OCI-LY3 (cell line): ENCODE measurements at regions not wholly inside any gene's neighbourhood (a gene's known extent, or its start where the extent isn't known, plus 50 kb on each side); places are given as distances from the start of the nearest gene placed in this dataset.

Experiments used
- H2AFZ ChIP-seq: fragments of 200-600, 300-600 bp; shearing (Covaris generic); 2 replicates; pipeline ENCODE4 v1.6.0; 2014; ENCODE audit warnings: antibody characterized with exemption, low read depth, low read length
- H3K27ac ChIP-seq: fragments of 200-600, 300-600 bp; sonication (generic); 2 replicates; pipeline ENCODE4 v1.5.1; 2014; ENCODE audit warnings: mild to moderate bottlenecking, low read length, moderate library complexity, mixed read lengths
- H3K27me3 ChIP-seq: fragments of 200-600, 300-600 bp; sonication (generic); 2 replicates; pipeline ENCODE4 v1.6.1; 2014; ENCODE audit warnings: low read depth, low read length, mixed read lengths
- H3K36me3 ChIP-seq: fragments of 200-600, 300-600 bp; sonication (generic); replicated peaks from 2 replicates; pipeline ENCODE3; 2014; ENCODE audit warnings: low read depth, low read length, mixed read lengths
- H3K4me1 ChIP-seq: fragments of 300-600, 200-600 bp; sonication (generic); 2 replicates; pipeline ENCODE4 v1.6.1; 2014; ENCODE audit warnings: low read length, mixed read lengths
- H3K4me2 ChIP-seq: fragments of 200-600, 300-600 bp; sonication (generic); 2 replicates; pipeline ENCODE4 v1.6.1; 2014; ENCODE audit warnings: low read length, mixed read lengths
- H3K4me3 ChIP-seq: fragments of 300-600, 200-600 bp; sonication (generic); 2 replicates; pipeline ENCODE4 v1.5.1; 2014; ENCODE audit warnings: antibody characterized with exemption, mild to moderate bottlenecking, low read length, moderate library complexity
- H3K79me2 ChIP-seq: fragments of 300-600, 200-600 bp; shearing (Covaris generic); 2 replicates; pipeline ENCODE4 v1.6.1; 2014; ENCODE audit warnings: mild to moderate bottlenecking, low read length, mixed read lengths
- H3K9ac ChIP-seq: fragments of 300-600, 200-600 bp; shearing (Covaris generic); 2 replicates; pipeline ENCODE4 v1.6.0; 2014; ENCODE audit warnings: mild to moderate bottlenecking, low read length, moderate library complexity
- H3K9me3 ChIP-seq: fragments of 200-600, 300-600 bp; shearing (Covaris generic); 2 replicates; pipeline ENCODE4 v1.6.1; 2014; ENCODE audit warnings: low read length, mixed read lengths; ENCODE audit not compliant: insufficient read depth
- H4K20me1 ChIP-seq: fragments of 200-600, 300-600 bp; sonication (generic); 2 replicates; pipeline ENCODE4 v1.6.1; 2016; ENCODE audit warnings: low read length, mixed read lengths; ENCODE audit not compliant: insufficient read depth
- CTCF ChIP-seq: fragments of 200-600, 300-600 bp; sonication (generic); IDR thresholded peaks from 2 replicates; pipeline ENCODE4 v1.5.1; 2014; ENCODE audit warnings: antibody characterized with exemption, low read length, low read depth
- EZH2phosphoT487 ChIP-seq: fragments of 200-600 bp; shearing (Covaris generic); IDR thresholded peaks from 2 replicates; pipeline ENCODE4 v1.6.1; 2018; ENCODE audit warnings: antibody characterized with exemption, mixed run types, low read depth

GRCh38 chr15:35671981-35672380, 126.0 kb upstream of the DPH6 start:
- no peak for TF ChIP-seq CTCF
- TF ChIP-seq EZH2phosphoT487, result no peak
- no peak overlapping the region for H3K9ac ChIP-seq
- no peaks in the 10 kb centered on the region for H3K9me3 ChIP-seq
- H3K79me2 ChIP-seq, result no peaks in the 10 kb centered on the region
- no peaks in the 10 kb centered on the region for H3K27me3 ChIP-seq
- H3K4me3 ChIP-seq, result no peak overlapping the region
- no peaks in the 10 kb centered on the region for H4K20me1 ChIP-seq
- no peak overlapping the region for H3K4me2 ChIP-seq
- H3K27ac ChIP-seq, result no peak overlapping the region
- peaks cover 5% of the 10 kb centered on the region; the same call in 1 of the 2 replicates for H3K4me1 ChIP-seq
- H2AFZ ChIP-seq, result no peak overlapping the region
- no peaks in the 10 kb centered on the region for H3K36me3 ChIP-seq

GRCh38 chr15:35673093-35673684, 127.2 kb upstream of the DPH6 start:
- Histone ChIP-seq H2AFZ (no peak overlapping the region; the same call in 1 of the 2 replicates), H3K27ac (no peak overlapping the region), H3K9ac (no peak overlapping the region), H3K4me2 (peak overlapping the region; percentile 31), H3K9me3 (no peaks in the 10 kb centered on the region), H3K79me2 (no peaks in the 10 kb centered on the region), H3K4me3 (peak overlapping the region; percentile 35), H3K4me1 (peaks cover 5% of the 10 kb centered on the region; the same call in 1 of the 2 replicates), H4K20me1 (no peaks in the 10 kb centered on the region), H3K27me3 (no peaks in the 10 kb centered on the region), H3K36me3 (no peaks in the 10 kb centered on the region)
- TF ChIP-seq EZH2phosphoT487 (no peak), CTCF (no peak)

- no peak overlapping the region for H3K27ac ChIP-seq
- H4K20me1 ChIP-seq, result no peaks in the 10 kb centered on the region
- no peak overlapping the region for H2AFZ ChIP-seq
- no peaks in the 10 kb centered on the region for H3K79me2 ChIP-seq
- peaks cover 5% of the 10 kb centered on the region; the same call in 1 of the 2 replicates for H3K4me1 ChIP-seq
- H3K4me3 ChIP-seq, result no peak overlapping the region
- no peak overlapping the region for H3K4me2 ChIP-seq
- H3K9me3 ChIP-seq, result no peaks in the 10 kb centered on the region
- H3K9ac ChIP-seq, result no peak overlapping the region
- TF ChIP-seq CTCF, result no peak
- no peak for TF ChIP-seq EZH2phosphoT487
- H3K36me3 ChIP-seq, result no peaks in the 10 kb centered on the region
- no peaks in the 10 kb centered on the region for H3K27me3 ChIP-seq
Measured at GRCh38 chr15:35674873-35675781, 129.2 kb upstream of the DPH6 start.

GRCh38 chr15:35678774-35679173, 132.8 kb upstream of the DPH6 start:
- no peak overlapping the region for H3K27ac ChIP-seq
- no peak for TF ChIP-seq EZH2phosphoT487
- TF ChIP-seq CTCF, result no peak

More at GRCh38 chr15:35678774-35679173, 132.8 kb upstream of the DPH6 start:
- no peaks in the 10 kb centered on the region for H3K36me3 ChIP-seq
- no peaks in the 10 kb centered on the region for H4K20me1 ChIP-seq
- no peak overlapping the region for H3K4me3 ChIP-seq
- H3K4me2 ChIP-seq, result no peak overlapping the region
- H3K79me2 ChIP-seq, result no peaks in the 10 kb centered on the region
- H2AFZ ChIP-seq, result no peak overlapping the region
- no peaks in the 10 kb centered on the region for H3K27me3 ChIP-seq
- H3K9me3 ChIP-seq, result no peaks in the 10 kb centered on the region
- H3K9ac ChIP-seq, result no peak overlapping the region
- H3K4me1 ChIP-seq, result no peaks in the 10 kb centered on the region
